Neural cell (in vitro differentiated cells): ENCODE measurements at regions not wholly inside any gene's neighbourhood (a gene's known extent, or its start where the extent isn't known, plus 50 kb on each side); places are given as distances from the start of the nearest gene placed in this dataset.

Experiments used
- EP300 ChIP-seq: fragments of 450-650 bp; conservative IDR thresholded peaks from 2 replicates; pipeline ENCODE4 v1.6.1; 2014; ENCODE audit warnings: antibody characterized with exemption, mild to moderate bottlenecking, moderate library complexity; ENCODE audit not compliant: poor library complexity, severe bottlenecking
- EZH2 ChIP-seq: fragments of 200-600, 300-800 bp; shearing (Covaris generic), sonication (generic); IDR thresholded peaks from 2 replicates; pipeline ENCODE4 v1.6.1; 2014; ENCODE audit warnings: antibody characterized with exemption, low read length, borderline replicate concordance, mild to moderate bottlenecking; ENCODE audit not compliant: insufficient read depth, poor library complexity, severe bottlenecking
- POLR2AphosphoS5 ChIP-seq: IDR thresholded peaks from 2 replicates; pipeline ENCODE4 v1.6.1; 2012
- RAD21 ChIP-seq: fragments of 450-650 bp; conservative IDR thresholded peaks from 2 replicates; pipeline ENCODE4 v1.6.1; 2014; ENCODE audit warnings: antibody characterized with exemption, mild to moderate bottlenecking, moderate library complexity
- SMC3 ChIP-seq: fragments of 450-650 bp; conservative IDR thresholded peaks from 2 replicates; pipeline ENCODE4 v1.6.1; 2014; ENCODE audit warnings: antibody characterized with exemption, mild to moderate bottlenecking, moderate library complexity; ENCODE audit not compliant: poor library complexity
- TAF1 ChIP-seq: IDR thresholded peaks from 2 replicates; pipeline ENCODE4 v1.6.1; 2012; ENCODE audit warnings: low read depth
- TF ChIP-seq, protein P1 (sequence below): fragments of 450-650 bp; IDR thresholded peaks from 2 replicates; pipeline ENCODE4 v1.5.1; 2014; ENCODE audit warnings: antibody characterized with exemption, mild to moderate bottlenecking, moderate library complexity; ENCODE audit not compliant: poor library complexity, severe bottlenecking
- TF ChIP-seq, protein P2 (sequence below): IDR thresholded peaks from 2 replicates; pipeline ENCODE4 v1.6.1; 2012; ENCODE audit warnings: borderline replicate concordance

DNA sequence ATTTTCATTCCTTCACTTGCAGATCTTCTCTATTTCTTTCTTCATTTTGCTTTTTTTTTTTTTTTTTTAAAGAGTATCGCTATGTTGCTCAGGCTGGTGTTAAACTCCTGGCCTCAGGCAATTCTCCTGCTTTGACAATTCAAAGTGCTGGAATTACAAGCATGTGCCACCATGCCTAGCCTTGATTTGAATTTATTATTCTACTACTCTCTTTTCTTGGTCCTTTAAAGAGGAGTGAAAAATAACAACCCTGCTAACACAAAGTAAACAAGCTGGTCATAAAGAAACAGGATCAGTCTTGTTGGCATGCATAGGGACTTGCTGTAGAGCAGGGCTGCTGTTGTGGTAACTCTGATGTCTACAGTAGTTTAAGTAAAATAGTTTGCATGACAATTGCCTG is 1615.3 kb upstream of the ZEB2 start:
- TF ChIP-seq, protein P1, sequence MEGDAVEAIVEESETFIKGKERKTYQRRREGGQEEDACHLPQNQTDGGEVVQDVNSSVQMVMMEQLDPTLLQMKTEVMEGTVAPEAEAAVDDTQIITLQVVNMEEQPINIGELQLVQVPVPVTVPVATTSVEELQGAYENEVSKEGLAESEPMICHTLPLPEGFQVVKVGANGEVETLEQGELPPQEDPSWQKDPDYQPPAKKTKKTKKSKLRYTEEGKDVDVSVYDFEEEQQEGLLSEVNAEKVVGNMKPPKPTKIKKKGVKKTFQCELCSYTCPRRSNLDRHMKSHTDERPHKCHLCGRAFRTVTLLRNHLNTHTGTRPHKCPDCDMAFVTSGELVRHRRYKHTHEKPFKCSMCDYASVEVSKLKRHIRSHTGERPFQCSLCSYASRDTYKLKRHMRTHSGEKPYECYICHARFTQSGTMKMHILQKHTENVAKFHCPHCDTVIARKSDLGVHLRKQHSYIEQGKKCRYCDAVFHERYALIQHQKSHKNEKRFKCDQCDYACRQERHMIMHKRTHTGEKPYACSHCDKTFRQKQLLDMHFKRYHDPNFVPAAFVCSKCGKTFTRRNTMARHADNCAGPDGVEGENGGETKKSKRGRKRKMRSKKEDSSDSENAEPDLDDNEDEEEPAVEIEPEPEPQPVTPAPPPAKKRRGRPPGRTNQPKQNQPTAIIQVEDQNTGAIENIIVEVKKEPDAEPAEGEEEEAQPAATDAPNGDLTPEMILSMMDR = no peak
- TF ChIP-seq EZH2 (no peak), RAD21 (no peak), SMC3 (no peak), POLR2AphosphoS5 (no peak), TAF1 (no peak), EP300 (no peak)
- TF ChIP-seq, protein P2, sequence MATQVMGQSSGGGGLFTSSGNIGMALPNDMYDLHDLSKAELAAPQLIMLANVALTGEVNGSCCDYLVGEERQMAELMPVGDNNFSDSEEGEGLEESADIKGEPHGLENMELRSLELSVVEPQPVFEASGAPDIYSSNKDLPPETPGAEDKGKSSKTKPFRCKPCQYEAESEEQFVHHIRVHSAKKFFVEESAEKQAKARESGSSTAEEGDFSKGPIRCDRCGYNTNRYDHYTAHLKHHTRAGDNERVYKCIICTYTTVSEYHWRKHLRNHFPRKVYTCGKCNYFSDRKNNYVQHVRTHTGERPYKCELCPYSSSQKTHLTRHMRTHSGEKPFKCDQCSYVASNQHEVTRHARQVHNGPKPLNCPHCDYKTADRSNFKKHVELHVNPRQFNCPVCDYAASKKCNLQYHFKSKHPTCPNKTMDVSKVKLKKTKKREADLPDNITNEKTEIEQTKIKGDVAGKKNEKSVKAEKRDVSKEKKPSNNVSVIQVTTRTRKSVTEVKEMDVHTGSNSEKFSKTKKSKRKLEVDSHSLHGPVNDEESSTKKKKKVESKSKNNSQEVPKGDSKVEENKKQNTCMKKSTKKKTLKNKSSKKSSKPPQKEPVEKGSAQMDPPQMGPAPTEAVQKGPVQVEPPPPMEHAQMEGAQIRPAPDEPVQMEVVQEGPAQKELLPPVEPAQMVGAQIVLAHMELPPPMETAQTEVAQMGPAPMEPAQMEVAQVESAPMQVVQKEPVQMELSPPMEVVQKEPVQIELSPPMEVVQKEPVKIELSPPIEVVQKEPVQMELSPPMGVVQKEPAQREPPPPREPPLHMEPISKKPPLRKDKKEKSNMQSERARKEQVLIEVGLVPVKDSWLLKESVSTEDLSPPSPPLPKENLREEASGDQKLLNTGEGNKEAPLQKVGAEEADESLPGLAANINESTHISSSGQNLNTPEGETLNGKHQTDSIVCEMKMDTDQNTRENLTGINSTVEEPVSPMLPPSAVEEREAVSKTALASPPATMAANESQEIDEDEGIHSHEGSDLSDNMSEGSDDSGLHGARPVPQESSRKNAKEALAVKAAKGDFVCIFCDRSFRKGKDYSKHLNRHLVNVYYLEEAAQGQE = no peak
